GM12865 (cell line): ENCODE measurements at regions not wholly inside any gene's neighbourhood (a gene's known extent, or its start where the extent isn't known, plus 50 kb on each side); places are given as distances from the start of the nearest gene placed in this dataset.
A peak's percentile ranks its signal among the peaks of the same experiment; 100 is the strongest.

Experiments
- DNase-seq: peaks from one replicate; pipeline ENCODE4 v3.0.0; 2010; ENCODE audit warnings: low read depth
- H3K4me3 ChIP-seq: 2 replicates; pipeline ENCODE4 v1.5.1; 2011; ENCODE audit warnings: mild to moderate bottlenecking, low read depth, low read length, control low read depth
- TF ChIP-seq, protein P1 (sequence below): IDR thresholded peaks from 2 replicates; pipeline ENCODE4 v1.5.1; 2011; ENCODE audit warnings: low read length, control low read depth, low read depth, inconsistent platforms; ENCODE audit not compliant: insufficient read depth; ENCODE audit errors: missing control alignments

GRCh38 chr2:136062066-136062837 is 55.7 kb downstream of the CXCR4 start:
- no peak overlapping the region for H3K4me3 ChIP-seq
- TF ChIP-seq, protein P1, sequence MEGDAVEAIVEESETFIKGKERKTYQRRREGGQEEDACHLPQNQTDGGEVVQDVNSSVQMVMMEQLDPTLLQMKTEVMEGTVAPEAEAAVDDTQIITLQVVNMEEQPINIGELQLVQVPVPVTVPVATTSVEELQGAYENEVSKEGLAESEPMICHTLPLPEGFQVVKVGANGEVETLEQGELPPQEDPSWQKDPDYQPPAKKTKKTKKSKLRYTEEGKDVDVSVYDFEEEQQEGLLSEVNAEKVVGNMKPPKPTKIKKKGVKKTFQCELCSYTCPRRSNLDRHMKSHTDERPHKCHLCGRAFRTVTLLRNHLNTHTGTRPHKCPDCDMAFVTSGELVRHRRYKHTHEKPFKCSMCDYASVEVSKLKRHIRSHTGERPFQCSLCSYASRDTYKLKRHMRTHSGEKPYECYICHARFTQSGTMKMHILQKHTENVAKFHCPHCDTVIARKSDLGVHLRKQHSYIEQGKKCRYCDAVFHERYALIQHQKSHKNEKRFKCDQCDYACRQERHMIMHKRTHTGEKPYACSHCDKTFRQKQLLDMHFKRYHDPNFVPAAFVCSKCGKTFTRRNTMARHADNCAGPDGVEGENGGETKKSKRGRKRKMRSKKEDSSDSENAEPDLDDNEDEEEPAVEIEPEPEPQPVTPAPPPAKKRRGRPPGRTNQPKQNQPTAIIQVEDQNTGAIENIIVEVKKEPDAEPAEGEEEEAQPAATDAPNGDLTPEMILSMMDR = no peak
- DNase-seq = no peak

GRCh38 chr2:136060416-136060815 is 57.5 kb downstream of the CXCR4 start:
- DNase-seq = no peak
- TF ChIP-seq, protein P1 = no peak
- no peak overlapping the region for H3K4me3 ChIP-seq

DNA sequence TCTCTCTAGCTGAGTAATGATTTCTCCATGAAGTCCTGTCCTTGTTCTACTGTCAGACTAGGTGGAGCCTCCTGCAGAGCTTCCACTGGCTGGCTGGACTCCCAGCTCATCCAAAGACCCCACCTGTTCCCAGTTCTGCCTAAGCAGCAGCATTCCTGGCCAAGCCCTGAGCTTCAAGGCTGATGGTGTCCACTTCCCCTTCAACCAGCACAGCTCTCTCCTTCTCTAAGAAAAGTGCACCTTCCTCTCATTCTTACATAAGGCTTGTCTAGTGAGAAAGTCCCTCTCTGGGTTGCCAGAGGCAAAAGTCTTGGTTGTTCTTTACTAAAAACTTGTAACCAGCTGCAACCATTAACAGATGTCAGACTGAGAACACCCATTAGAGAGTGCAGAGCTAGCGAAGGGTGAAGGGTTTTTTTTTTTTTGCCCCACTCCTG is 58.9 kb downstream of the CXCR4 start:
- H3K4me3 ChIP-seq = no peak overlapping the region
- TF ChIP-seq, protein P1 = no peak
- peak; percentile 76 for DNase-seq

GRCh38 chr2:136058262-136058661 is 59.7 kb downstream of the CXCR4 start:
- TF ChIP-seq, protein P1 = no peak
- H3K4me3 ChIP-seq = no peak overlapping the region
- DNase-seq = no peak

DNA sequence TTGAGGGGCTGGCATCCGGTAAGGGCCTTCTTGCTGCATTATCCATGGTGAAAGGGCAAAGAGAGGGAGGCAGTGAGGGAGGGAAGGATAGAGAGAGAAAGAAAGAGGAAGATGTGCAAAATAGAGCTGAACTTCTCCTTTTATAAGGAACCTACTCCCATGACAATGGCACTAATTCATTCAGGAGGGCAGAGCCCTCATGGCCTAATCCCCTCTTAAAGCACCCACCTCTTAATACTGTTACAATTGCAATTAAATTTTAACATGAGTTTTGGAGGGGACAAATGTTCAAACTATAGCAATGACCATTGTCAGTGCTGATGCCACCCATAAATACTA is 60.2 kb downstream of the CXCR4 start:
- no peak for DNase-seq
- TF ChIP-seq, protein P1 = no peak
- no peak overlapping the region for H3K4me3 ChIP-seq

DNA sequence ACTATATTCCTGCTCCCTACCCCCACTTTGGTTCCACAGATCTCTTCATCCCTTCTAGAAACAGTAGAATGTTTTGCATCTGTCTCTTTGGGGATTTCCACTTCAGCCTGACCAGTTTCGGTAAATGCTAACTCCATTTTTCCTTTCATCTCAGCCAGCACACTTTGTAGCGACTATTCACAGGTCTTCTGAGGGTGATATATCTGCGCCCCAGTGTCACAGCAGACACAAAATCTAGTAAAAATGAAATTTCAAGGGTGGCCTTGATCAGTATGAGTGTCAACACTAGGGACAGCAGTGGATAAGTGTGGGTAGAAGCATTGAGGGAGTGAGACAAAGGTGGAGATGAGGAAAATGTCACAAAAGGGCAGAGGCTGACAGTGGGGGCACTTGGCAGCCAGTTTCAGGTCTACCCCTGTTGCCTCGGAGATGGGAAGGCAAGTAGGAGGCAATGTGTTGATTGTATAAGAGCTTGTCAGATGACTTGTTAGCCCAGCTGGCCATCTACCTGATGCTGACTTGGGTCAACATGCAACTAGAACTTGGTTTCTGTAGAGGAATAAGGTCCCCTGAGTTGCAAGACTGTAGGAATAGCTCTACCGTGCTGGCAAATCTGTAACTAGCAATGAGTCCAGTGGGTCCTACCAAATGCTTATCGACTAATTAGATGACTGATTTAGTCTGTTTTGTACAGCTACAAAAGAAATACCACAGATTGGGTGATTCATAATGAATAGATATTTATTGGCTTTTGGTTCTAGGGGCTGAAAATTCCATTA is 60.7 kb downstream of the CXCR4 start:
- peak overlapping the region; percentile 12; the same call in 1 of the 2 replicates for H3K4me3 ChIP-seq

More for the DNA sequence above, 60.7 kb downstream of the CXCR4 start:
- TF ChIP-seq, protein P1 = no peak
- peak; percentile 82 for DNase-seq
